ENCODE measurements at regions not wholly inside any gene's neighbourhood (a gene's known extent, or its start where the extent isn't known, plus 50 kb on each side); places are given as distances from the start of the nearest gene placed in this dataset.
"Not testable (repeated sequence)": the region's sequence is repeated elsewhere in the genome, so short reads cannot be mapped to it uniquely, and the experiment has no call there.

- Histone ChIP-seq H3K27ac (ENCODE audit: low read length) (no peak overlapping the region), H3K9me3 (ENCODE audit: control insufficient read depth, low read depth, low read length) (no peaks in the 10 kb centered on the region), H3K4me3 (ENCODE audit: low read length) (no peak overlapping the region), H3K27me3 (ENCODE audit: control insufficient read depth, insufficient read depth, low read length) (no peaks in the 10 kb centered on the region), H3K4me1 (ENCODE audit: control insufficient read depth, low read depth, low read length) (no peaks in the 10 kb centered on the region), H3K36me3 (ENCODE audit: control insufficient read depth, low read depth, low read length) (no peaks in the 10 kb centered on the region), H3K9ac (ENCODE audit: low read length) (no peak overlapping the region)
Observed at GRCh38 chr5:126117044-126117443, 306.2 kb upstream of the GRAMD2B start.

DNA sequence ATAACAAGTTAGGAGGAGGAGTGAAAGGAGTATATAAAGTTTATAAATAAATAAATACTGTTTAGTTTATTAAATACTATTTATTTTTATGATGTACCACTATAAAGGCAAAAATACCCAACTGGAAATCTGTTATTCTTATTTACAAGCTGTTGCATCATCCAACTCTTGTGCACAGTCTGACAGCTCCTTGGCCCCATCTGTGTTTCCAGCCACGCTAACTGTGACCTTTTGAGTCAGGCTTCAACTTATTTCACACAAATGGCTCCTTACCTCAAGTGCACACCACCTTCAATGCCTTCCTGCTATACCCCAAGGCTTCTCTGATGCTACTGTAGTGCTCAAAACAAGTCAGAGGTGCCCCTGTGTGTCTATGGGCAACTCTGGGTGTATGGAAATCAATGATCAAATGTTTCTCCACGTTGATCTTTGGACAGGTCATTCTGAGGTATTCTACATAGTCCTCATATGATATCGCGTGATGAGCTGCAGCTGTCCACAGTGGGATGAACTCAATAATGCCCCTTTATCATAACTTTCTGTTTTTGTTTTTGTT is 303.2 kb upstream of the GRAMD2B start:
- Histone ChIP-seq H3K9me3 (ENCODE audit: control insufficient read depth, low read depth, low read length) (no peaks in the 10 kb centered on the region), H3K27ac (ENCODE audit: low read length) (no peak overlapping the region), H3K4me3 (ENCODE audit: low read length) (no peak overlapping the region), H3K27me3 (ENCODE audit: control insufficient read depth, insufficient read depth, low read length) (no peaks in the 10 kb centered on the region), H3K36me3 (ENCODE audit: control insufficient read depth, low read depth, low read length) (no peaks in the 10 kb centered on the region), H3K9ac (ENCODE audit: low read length) (no peak overlapping the region), H3K4me1 (ENCODE audit: control insufficient read depth, low read depth, low read length) (peaks cover 21% of the 10 kb centered on the region)

DNA sequence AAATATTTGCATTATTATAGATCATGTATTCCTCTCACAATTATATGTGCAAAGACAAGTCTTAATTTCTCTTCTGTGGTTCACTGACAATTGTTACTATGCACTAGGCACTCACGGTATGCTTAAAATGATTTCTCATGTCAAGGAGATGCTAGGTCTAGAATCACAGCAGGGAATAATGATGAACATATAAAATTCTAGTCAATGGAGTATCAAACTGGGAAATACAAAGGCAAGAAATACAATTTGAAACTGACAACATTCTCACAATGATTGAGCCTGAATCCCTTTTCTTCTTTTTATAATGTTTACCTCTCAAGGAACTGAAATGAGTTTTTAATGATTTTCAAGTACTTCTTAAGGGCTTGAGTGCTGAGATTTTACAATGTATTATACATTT is 302.3 kb upstream of the GRAMD2B start:
- H3K36me3 ChIP-seq (ENCODE audit: control insufficient read depth, low read depth, low read length), result no peaks in the 10 kb centered on the region
- H3K4me3 ChIP-seq (ENCODE audit: low read length), result no peak overlapping the region
- H3K27ac ChIP-seq (ENCODE audit: low read length), result no peak overlapping the region
- peaks cover 31% of the 10 kb centered on the region for H3K4me1 ChIP-seq (ENCODE audit: control insufficient read depth, low read depth, low read length)
- H3K9me3 ChIP-seq (ENCODE audit: control insufficient read depth, low read depth, low read length), result no peaks in the 10 kb centered on the region
- H3K27me3 ChIP-seq (ENCODE audit: control insufficient read depth, insufficient read depth, low read length), result no peaks in the 10 kb centered on the region
- H3K9ac ChIP-seq (ENCODE audit: low read length), result no peak overlapping the region

- H3K9ac ChIP-seq (ENCODE audit: low read length), result no peak overlapping the region
- H3K27me3 ChIP-seq (ENCODE audit: control insufficient read depth, insufficient read depth, low read length), result no peaks in the 10 kb centered on the region
- H3K27ac ChIP-seq (ENCODE audit: low read length), result no peak overlapping the region
- H3K4me1 ChIP-seq (ENCODE audit: control insufficient read depth, low read depth, low read length), result peaks cover 42% of the 10 kb centered on the region
- H3K9me3 ChIP-seq (ENCODE audit: control insufficient read depth, low read depth, low read length), result no peaks in the 10 kb centered on the region
- H3K36me3 ChIP-seq (ENCODE audit: control insufficient read depth, low read depth, low read length), result no peaks in the 10 kb centered on the region
- H3K4me3 ChIP-seq (ENCODE audit: low read length), result no peak overlapping the region
Observed at GRCh38 chr5:126122942-126123341, 300.3 kb upstream of the GRAMD2B start.

DNA sequence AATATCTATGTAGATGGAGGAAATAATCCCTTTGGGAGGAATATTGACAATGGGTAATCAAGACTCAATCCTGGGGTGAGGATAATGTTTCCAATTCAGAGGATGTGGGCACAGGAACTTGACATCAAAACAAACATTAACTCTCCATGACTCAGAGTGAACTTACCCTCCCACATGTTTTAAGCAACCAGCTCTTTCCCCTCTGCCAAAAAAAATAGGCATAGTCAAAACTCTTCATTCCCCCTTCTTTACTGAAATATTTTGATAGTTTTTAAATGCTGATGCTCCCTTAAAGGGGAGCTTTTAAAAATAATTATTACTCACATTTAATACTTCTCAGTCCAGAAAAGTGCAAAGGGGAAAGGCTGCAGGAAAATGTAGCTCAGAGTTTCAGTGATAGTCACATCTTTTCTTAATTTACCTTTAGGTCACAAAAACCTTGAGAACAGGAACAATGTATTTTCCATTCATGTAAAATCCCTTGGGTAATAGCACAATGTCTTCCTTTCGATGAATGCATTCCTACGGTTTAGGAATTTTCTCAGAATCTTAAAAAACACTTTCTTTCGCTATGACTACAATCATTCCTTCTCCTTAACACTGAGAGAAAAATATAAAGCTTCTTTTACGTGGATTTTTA is 298.4 kb upstream of the GRAMD2B start:
- Histone ChIP-seq H3K27ac (ENCODE audit: low read length) (peak overlapping the region; percentile 15), H3K27me3 (ENCODE audit: control insufficient read depth, insufficient read depth, low read length) (no peaks in the 10 kb centered on the region), H3K36me3 (ENCODE audit: control insufficient read depth, low read depth, low read length) (no peaks in the 10 kb centered on the region), H3K9ac (ENCODE audit: low read length) (peak overlapping the region; percentile 11), H3K4me3 (ENCODE audit: low read length) (no peak overlapping the region), H3K9me3 (ENCODE audit: control insufficient read depth, low read depth, low read length) (no peaks in the 10 kb centered on the region), H3K4me1 (ENCODE audit: control insufficient read depth, low read depth, low read length) (peaks cover 42% of the 10 kb centered on the region)

DNA sequence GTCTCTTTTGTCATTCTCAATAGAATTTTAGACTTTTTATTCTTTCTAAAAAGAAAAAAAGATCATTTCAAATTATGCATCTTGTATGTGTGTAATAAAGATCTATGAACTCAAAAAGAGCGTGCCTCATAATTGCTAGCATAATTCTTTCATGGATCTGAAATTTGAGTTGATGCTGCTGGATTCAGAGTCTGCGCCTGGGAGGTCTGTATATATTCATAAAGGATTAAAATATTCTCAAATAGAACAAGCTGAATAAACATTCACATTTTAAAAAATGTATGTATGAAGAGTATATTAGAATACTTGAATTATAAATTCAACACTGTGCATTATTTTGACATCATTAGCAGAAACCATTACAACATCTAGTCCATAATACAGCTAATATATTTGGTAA is 297.8 kb upstream of the GRAMD2B start:
- H3K9ac ChIP-seq (ENCODE audit: low read length), result peak overlapping the region; percentile 11
- H3K36me3 ChIP-seq (ENCODE audit: control insufficient read depth, low read depth, low read length), result no peaks in the 10 kb centered on the region
- H3K27me3 ChIP-seq (ENCODE audit: control insufficient read depth, insufficient read depth, low read length), result no peaks in the 10 kb centered on the region
- H3K27ac ChIP-seq (ENCODE audit: low read length), result no peak overlapping the region
- H3K4me3 ChIP-seq (ENCODE audit: low read length), result no peak overlapping the region
- no peaks in the 10 kb centered on the region for H3K9me3 ChIP-seq (ENCODE audit: control insufficient read depth, low read depth, low read length)
- peaks cover 42% of the 10 kb centered on the region for H3K4me1 ChIP-seq (ENCODE audit: control insufficient read depth, low read depth, low read length)

DNA sequence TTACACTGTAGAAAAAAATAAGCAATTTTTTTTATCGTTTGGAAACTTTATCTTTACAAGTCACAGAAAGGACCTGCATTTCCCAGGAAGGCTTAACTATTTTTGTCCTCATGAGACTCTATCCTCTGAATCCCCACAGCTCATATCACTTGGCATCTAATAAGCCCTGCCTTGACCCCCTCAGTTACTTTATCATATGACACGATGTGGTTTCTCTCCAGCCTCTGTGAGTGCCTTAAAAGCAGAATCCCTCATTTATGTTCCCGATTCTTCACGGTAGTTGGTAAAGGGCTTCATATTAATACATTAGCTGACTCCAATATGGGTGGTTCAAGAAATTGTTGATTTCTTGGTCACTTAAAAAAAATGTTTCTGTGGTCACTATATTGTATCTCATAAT is 296.6 kb upstream of the GRAMD2B start:
- no peaks in the 10 kb centered on the region for H3K36me3 ChIP-seq (ENCODE audit: control insufficient read depth, low read depth, low read length)
- no peak overlapping the region for H3K4me3 ChIP-seq (ENCODE audit: low read length)
- H3K27me3 ChIP-seq (ENCODE audit: control insufficient read depth, insufficient read depth, low read length), result no peaks in the 10 kb centered on the region
- no peaks in the 10 kb centered on the region for H3K9me3 ChIP-seq (ENCODE audit: control insufficient read depth, low read depth, low read length)
- peaks cover 42% of the 10 kb centered on the region for H3K4me1 ChIP-seq (ENCODE audit: control insufficient read depth, low read depth, low read length)
- H3K27ac ChIP-seq (ENCODE audit: low read length), result no peak overlapping the region
- H3K9ac ChIP-seq (ENCODE audit: low read length), result no peak overlapping the region

GRCh38 chr5:126127371-126127770 is 295.8 kb upstream of the GRAMD2B start:
- H3K4me1 ChIP-seq (ENCODE audit: control insufficient read depth, low read depth, low read length), result peaks cover 42% of the 10 kb centered on the region
- H3K36me3 ChIP-seq (ENCODE audit: control insufficient read depth, low read depth, low read length); H3K9ac ChIP-seq (ENCODE audit: low read length); H3K9me3 ChIP-seq (ENCODE audit: control insufficient read depth, low read depth, low read length); H3K27me3 ChIP-seq (ENCODE audit: control insufficient read depth, insufficient read depth, low read length); H3K27ac ChIP-seq (ENCODE audit: low read length); H3K4me3 ChIP-seq (ENCODE audit: low read length): not testable (repeated sequence)

DNA sequence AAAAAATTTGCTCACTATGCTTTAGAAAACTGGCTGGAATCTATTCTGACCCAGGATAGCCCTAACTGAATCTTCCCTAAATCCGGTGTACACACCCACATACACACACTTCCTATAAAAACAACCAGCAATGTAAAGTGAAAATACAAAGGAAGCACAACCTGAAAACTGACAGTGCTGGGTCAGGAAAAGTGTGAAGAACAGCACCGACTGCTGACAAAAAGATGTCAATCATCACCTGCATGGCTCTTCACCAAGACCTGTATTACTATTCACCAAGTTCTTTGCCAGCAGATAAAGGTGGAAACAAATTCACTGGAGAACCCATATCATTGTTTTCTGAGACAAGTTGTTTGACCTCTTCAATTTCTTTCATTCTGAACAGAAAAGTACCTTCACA is 293.8 kb upstream of the GRAMD2B start:
- no peaks in the 10 kb centered on the region for H3K9me3 ChIP-seq (ENCODE audit: control insufficient read depth, low read depth, low read length)
- no peaks in the 10 kb centered on the region for H3K27me3 ChIP-seq (ENCODE audit: control insufficient read depth, insufficient read depth, low read length)
- no peak overlapping the region for H3K9ac ChIP-seq (ENCODE audit: low read length)
- H3K36me3 ChIP-seq (ENCODE audit: control insufficient read depth, low read depth, low read length), result no peaks in the 10 kb centered on the region
- H3K27ac ChIP-seq (ENCODE audit: low read length), result no peak overlapping the region
- peaks cover 26% of the 10 kb centered on the region for H3K4me1 ChIP-seq (ENCODE audit: control insufficient read depth, low read depth, low read length)
- H3K4me3 ChIP-seq (ENCODE audit: low read length), result no peak overlapping the region

GRCh38 chr5:126133424-126133823 is 289.8 kb upstream of the GRAMD2B start:
- Histone ChIP-seq H3K27me3 (ENCODE audit: control insufficient read depth, insufficient read depth, low read length) (no peaks in the 10 kb centered on the region), H3K4me3 (ENCODE audit: low read length) (no peak overlapping the region), H3K27ac (ENCODE audit: low read length) (no peak overlapping the region), H3K9ac (ENCODE audit: low read length) (no peak overlapping the region), H3K4me1 (ENCODE audit: control insufficient read depth, low read depth, low read length) (peaks cover 10% of the 10 kb centered on the region), H3K9me3 (ENCODE audit: control insufficient read depth, low read depth, low read length) (no peaks in the 10 kb centered on the region), H3K36me3 (ENCODE audit: control insufficient read depth, low read depth, low read length) (no peaks in the 10 kb centered on the region)

- Histone ChIP-seq H3K36me3 (ENCODE audit: control insufficient read depth, low read depth, low read length) (no peaks in the 10 kb centered on the region), H3K9ac (ENCODE audit: low read length) (no peak overlapping the region), H3K4me3 (ENCODE audit: low read length) (no peak overlapping the region), H3K4me1 (ENCODE audit: control insufficient read depth, low read depth, low read length) (peaks cover 33% of the 10 kb centered on the region), H3K27ac (ENCODE audit: low read length) (no peak overlapping the region), H3K27me3 (ENCODE audit: control insufficient read depth, insufficient read depth, low read length) (no peaks in the 10 kb centered on the region), H3K9me3 (ENCODE audit: control insufficient read depth, low read depth, low read length) (no peaks in the 10 kb centered on the region)
Observed at GRCh38 chr5:126137891-126138280, 285.3 kb upstream of the GRAMD2B start.

DNA sequence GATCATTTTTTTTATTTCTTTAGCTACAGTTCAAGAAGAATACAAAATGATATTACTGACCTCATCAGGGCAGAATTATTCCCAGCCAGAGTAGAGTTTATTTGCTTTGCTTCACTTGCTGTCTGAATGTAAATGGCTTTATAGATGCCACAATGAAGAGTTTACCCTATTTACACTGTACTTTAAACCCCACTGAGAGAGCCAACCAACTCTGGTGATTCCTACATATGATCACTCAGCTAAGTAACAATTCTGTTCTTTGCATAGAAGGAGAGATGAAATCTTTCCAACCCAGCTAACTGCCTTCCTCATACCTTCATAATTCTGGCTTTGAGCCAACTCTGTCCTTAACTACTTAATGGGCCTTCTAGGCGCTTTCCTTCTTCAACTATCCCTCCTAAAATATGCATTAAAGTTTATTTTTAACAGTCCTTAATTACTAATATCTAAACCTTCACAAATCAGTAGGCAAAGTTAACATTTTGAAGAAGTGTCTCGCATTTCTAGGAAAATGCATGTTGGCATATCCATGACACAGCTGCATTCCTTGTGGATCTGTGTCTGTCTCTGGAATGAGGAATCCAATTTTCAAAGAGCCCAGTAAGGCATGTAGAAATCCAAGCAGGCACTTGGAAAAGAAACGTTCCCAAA is 284.8 kb upstream of the GRAMD2B start:
- H3K4me1 ChIP-seq (ENCODE audit: control insufficient read depth, low read depth, low read length), result peaks cover 33% of the 10 kb centered on the region
- H3K27ac ChIP-seq (ENCODE audit: low read length), result no peak overlapping the region
- H3K36me3 ChIP-seq (ENCODE audit: control insufficient read depth, low read depth, low read length), result no peaks in the 10 kb centered on the region
- no peak overlapping the region for H3K9ac ChIP-seq (ENCODE audit: low read length)
- H3K27me3 ChIP-seq (ENCODE audit: control insufficient read depth, insufficient read depth, low read length), result no peaks in the 10 kb centered on the region
- no peaks in the 10 kb centered on the region for H3K9me3 ChIP-seq (ENCODE audit: control insufficient read depth, low read depth, low read length)
- no peak overlapping the region for H3K4me3 ChIP-seq (ENCODE audit: low read length)

Measured in iPS-18a (cell line).